Astrocyte (in vitro differentiated cells and primary cell): ENCODE measurements at regions not wholly inside any gene's neighbourhood (a gene's known extent, or its start where the extent isn't known, plus 50 kb on each side); places are given as distances from the start of the nearest gene placed in this dataset.

Experiments used
- DNase-seq: peaks from one replicate; pipeline ENCODE4 v3.0.0-alpha.2; 2010; ENCODE audit warnings: low read depth
- FAIRE-seq: peaks from 2 replicates; lab custom pipeline; 2011; peaks lifted over from hg19 to GRCh38; lab: Jason Lieb, UNC
- H2AFZ ChIP-seq: 2 replicates; pipeline ENCODE4 v1.6.0; 2012; ENCODE audit warnings: low read depth, low read length, inconsistent platforms
- H3K27ac ChIP-seq: 2 replicates; pipeline ENCODE4 v1.5.1; 2011; ENCODE audit warnings: low read depth, low read length, inconsistent platforms
- H3K27me3 ChIP-seq: 2 replicates; pipeline ENCODE4 v1.6.0; 2011; ENCODE audit warnings: low read length, inconsistent platforms; ENCODE audit not compliant: insufficient read depth
- H3K36me3 ChIP-seq: 2 replicates; pipeline ENCODE4 v1.5.1; 2011; ENCODE audit warnings: low read length, inconsistent platforms; ENCODE audit not compliant: insufficient read depth
- H3K4me1 ChIP-seq: 2 replicates; pipeline ENCODE4 v1.5.1; 2011; ENCODE audit warnings: low read length, inconsistent platforms; ENCODE audit not compliant: insufficient read depth
- H3K4me2 ChIP-seq: 2 replicates; pipeline ENCODE4 v1.6.0; 2012; ENCODE audit warnings: low read length, inconsistent platforms
- H3K4me3 ChIP-seq: 2 replicates; pipeline ENCODE4 v1.5.1; 2011; ENCODE audit warnings: low read depth, mild to moderate bottlenecking, low read length, inconsistent platforms; ENCODE audit not compliant: insufficient read depth
- H3K79me2 ChIP-seq: 2 replicates; pipeline ENCODE4 v1.6.0; 2012; ENCODE audit warnings: mild to moderate bottlenecking, low read length, inconsistent platforms; ENCODE audit not compliant: insufficient read depth
- H3K9ac ChIP-seq: 2 replicates; pipeline ENCODE4 v1.6.0; 2012; ENCODE audit warnings: mild to moderate bottlenecking, low read length, inconsistent platforms
- H3K9me3 ChIP-seq: 2 replicates; pipeline ENCODE4 v1.5.1; 2012; ENCODE audit warnings: low read depth, mild to moderate bottlenecking, low read length, inconsistent platforms; ENCODE audit not compliant: insufficient read depth
- H4K20me1 ChIP-seq: 2 replicates; pipeline ENCODE4 v1.6.0; 2012; ENCODE audit warnings: low read length, inconsistent platforms; ENCODE audit not compliant: insufficient read depth
- H3K27ac Mint-ChIP-seq: one replicate; pipeline ENCODE4 v1.8.0; 2021; ENCODE audit warnings: mild to moderate bottlenecking, mixed read lengths; ENCODE audit not compliant: unreplicated experiment
- H3K27me3 Mint-ChIP-seq: one replicate; pipeline ENCODE4 v1.8.0; 2021; ENCODE audit warnings: low read depth, mixed read lengths; ENCODE audit not compliant: unreplicated experiment
- H3K36me3 Mint-ChIP-seq: one replicate; pipeline ENCODE4 v1.8.0; 2021; ENCODE audit warnings: low read depth, mixed read lengths; ENCODE audit not compliant: unreplicated experiment
- H3K4me1 Mint-ChIP-seq: one replicate; pipeline ENCODE4 v1.8.0; 2021; ENCODE audit warnings: low read depth, mixed read lengths; ENCODE audit not compliant: unreplicated experiment
- H3K4me3 Mint-ChIP-seq: one replicate; pipeline ENCODE4 v1.8.0; 2021; ENCODE audit warnings: mild to moderate bottlenecking, moderate library complexity, mixed read lengths; ENCODE audit not compliant: unreplicated experiment
- H3K9me3 Mint-ChIP-seq: one replicate; pipeline ENCODE4 v1.8.0; 2021; ENCODE audit warnings: mild to moderate bottlenecking, mixed read lengths; ENCODE audit not compliant: unreplicated experiment
- CTCF ChIP-seq: IDR thresholded peaks from 2 replicates; pipeline ENCODE4 v1.5.1; 2011; ENCODE audit warnings: low read depth, mild to moderate bottlenecking, inconsistent platforms, low read length, moderate library complexity; ENCODE audit not compliant: insufficient read depth
- EZH2 ChIP-seq: IDR thresholded peaks from 2 replicates; pipeline ENCODE4 v1.6.1; 2012; ENCODE audit warnings: mild to moderate bottlenecking, low read length, inconsistent platforms; ENCODE audit not compliant: insufficient read depth

- Histone ChIP-seq H3K27me3 (peaks cover 42% of the 10 kb centered on the region), H3K4me1 (no peaks in the 10 kb centered on the region), H3K9me3 (no peaks in the 10 kb centered on the region), H3K4me2 (no peak overlapping the region), H3K36me3 (no peaks in the 10 kb centered on the region), H3K79me2 (no peaks in the 10 kb centered on the region), H2AFZ (no peak overlapping the region), H3K27ac (no peak overlapping the region), H3K9ac (no peak overlapping the region), H4K20me1 (no peaks in the 10 kb centered on the region), H3K4me3 (no peak overlapping the region)
- DNase-seq (no peak), FAIRE-seq (no peak)
- Mint-ChIP-seq H3K4me1 (no peaks in the 10 kb centered on the region), H3K36me3 (peaks cover 5% of the 10 kb centered on the region), H3K27ac (no peak overlapping the region), H3K9me3 (peaks cover 7% of the 10 kb centered on the region), H3K4me3 (no peak overlapping the region), H3K27me3 (peaks cover 65% of the 10 kb centered on the region)
- TF ChIP-seq CTCF (no peak), EZH2 (no peak)
Observed at GRCh38 chr11:45028911-45029682, 78.4 kb upstream of the TP53I11 start.

GRCh38 chr11:45030778-45031177 lies 80.1 kb upstream of the TP53I11 start:
- TF ChIP-seq CTCF (no peak), EZH2 (no peak)

GRCh38 chr11:45031912-45032519 lies 81.3 kb upstream of the TP53I11 start:
- TF ChIP-seq CTCF: no peak
- no peak for TF ChIP-seq EZH2
- Histone ChIP-seq H3K27me3 (peaks cover 39% of the 10 kb centered on the region), H3K4me2 (no peak overlapping the region), H3K36me3 (no peaks in the 10 kb centered on the region), H3K9me3 (no peaks in the 10 kb centered on the region), H4K20me1 (no peaks in the 10 kb centered on the region), H2AFZ (no peak overlapping the region), H3K4me3 (no peak overlapping the region), H3K79me2 (no peaks in the 10 kb centered on the region), H3K9ac (no peak overlapping the region), H3K4me1 (no peaks in the 10 kb centered on the region), H3K27ac (no peak overlapping the region)
- Mint-ChIP-seq H3K27ac (no peak overlapping the region), H3K27me3 (peaks cover 65% of the 10 kb centered on the region), H3K4me3 (no peak overlapping the region), H3K4me1 (no peaks in the 10 kb centered on the region), H3K36me3 (peaks cover 3% of the 10 kb centered on the region), H3K9me3 (peaks cover 5% of the 10 kb centered on the region)
- FAIRE-seq (no peak), DNase-seq (no peak)

More at GRCh38 chr11:45030778-45031177, 80.1 kb upstream of the TP53I11 start:
- Histone ChIP-seq H3K36me3 (no peaks in the 10 kb centered on the region), H3K9me3 (no peaks in the 10 kb centered on the region), H2AFZ (no peak overlapping the region), H3K27me3 (peaks cover 42% of the 10 kb centered on the region), H3K9ac (no peak overlapping the region), H3K27ac (no peak overlapping the region), H3K4me3 (no peak overlapping the region), H3K79me2 (no peaks in the 10 kb centered on the region), H4K20me1 (no peaks in the 10 kb centered on the region), H3K4me2 (no peak overlapping the region), H3K4me1 (no peaks in the 10 kb centered on the region)
- no peak overlapping the region for H3K27ac Mint-ChIP-seq
- H3K36me3 Mint-ChIP-seq: peaks cover 5% of the 10 kb centered on the region
- H3K4me3 Mint-ChIP-seq: no peak overlapping the region
- DNase-seq (no peak), FAIRE-seq (no peak)
- H3K27me3 Mint-ChIP-seq: peaks cover 67% of the 10 kb centered on the region
- H3K4me1 Mint-ChIP-seq: no peaks in the 10 kb centered on the region
- H3K9me3 Mint-ChIP-seq: peaks cover 5% of the 10 kb centered on the region
